ENCODE measurements at regions not wholly inside any gene's neighbourhood (a gene's known extent, or its start where the extent isn't known, plus 50 kb on each side); places are given as distances from the start of the nearest gene placed in this dataset.
"Not testable (repeated sequence)": the region's sequence is repeated elsewhere in the genome, so short reads cannot be mapped to it uniquely, and the experiment has no call there.

DNA sequence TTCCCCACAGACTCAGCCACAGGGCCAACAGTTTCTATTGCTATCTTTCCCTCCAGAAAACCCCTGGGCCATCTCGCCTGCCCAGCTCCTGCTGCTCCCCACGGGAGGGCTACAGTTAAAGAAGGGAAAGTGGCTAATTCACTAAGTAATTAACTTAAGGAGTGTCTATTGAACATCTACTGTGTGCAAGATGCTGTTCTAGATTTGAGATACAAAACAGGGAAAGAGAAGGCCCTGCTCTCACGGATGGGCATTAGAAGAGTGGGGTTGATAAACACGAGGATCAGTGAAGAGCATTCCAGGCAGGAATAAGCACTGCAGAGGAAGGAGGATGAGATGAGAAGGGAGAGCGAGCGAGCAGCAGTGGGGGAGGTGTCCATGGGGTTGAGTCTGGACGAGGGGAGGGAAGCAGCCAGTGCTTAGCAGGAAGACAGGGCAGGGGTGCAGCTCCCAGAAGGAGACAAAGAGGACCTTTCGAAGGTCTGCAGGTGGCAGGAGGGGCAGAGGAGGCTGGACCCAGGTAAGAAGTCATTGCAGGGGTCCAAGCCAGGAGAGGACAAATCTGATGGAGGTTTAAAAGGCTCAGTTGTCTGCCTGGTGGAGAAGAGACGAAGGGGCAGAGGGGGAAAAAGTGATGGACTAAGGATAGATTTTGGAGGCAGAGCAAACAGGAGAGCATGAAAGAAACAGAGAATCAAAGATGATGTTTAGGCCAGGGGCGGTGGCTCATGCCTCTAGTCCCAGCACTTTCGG is 64.7 kb downstream of the KLF15 start:
- Mint-ChIP-seq H3K4me1 (no peaks in the 10 kb centered on the region), H3K27ac (no peak overlapping the region)

DNA sequence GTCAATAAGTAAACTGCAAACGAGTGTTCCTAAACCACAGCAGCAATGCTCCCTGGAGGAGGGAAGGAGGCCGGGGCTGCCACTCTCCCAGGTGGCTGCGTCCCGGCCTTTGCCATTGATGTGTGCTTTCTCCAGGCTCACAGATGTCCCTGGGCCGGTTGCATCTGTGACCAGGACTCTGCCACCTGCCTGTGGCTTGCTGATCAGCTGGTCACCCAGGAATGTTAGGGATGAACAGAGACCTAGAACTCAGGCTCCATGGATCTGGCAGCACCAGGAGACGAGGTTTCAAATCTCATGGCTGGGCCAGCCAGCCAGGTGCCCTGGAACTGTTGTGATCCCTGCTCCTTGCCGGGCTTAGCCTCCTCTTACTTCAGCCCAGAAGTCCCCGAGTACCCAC is 65.7 kb downstream of the KLF15 start:
- no peaks in the 10 kb centered on the region for H3K4me1 Mint-ChIP-seq
- no peak overlapping the region for H3K27ac Mint-ChIP-seq
- H3K4me3 Mint-ChIP-seq = no peak overlapping the region
- no peak for DNase-seq
- H3K36me3 Mint-ChIP-seq (ENCODE audit: low read depth) = no peaks in the 10 kb centered on the region
- H3K9me3 Mint-ChIP-seq = no peaks in the 10 kb centered on the region
- H3K27me3 Mint-ChIP-seq = peaks cover 34% of the 10 kb centered on the region
- no peak for ATAC-seq

More for the DNA sequence above, 64.7 kb downstream of the KLF15 start:
- H3K9me3 Mint-ChIP-seq = no peaks in the 10 kb centered on the region
- ATAC-seq (no peak), DNase-seq (no peak)
- peaks cover 30% of the 10 kb centered on the region for H3K27me3 Mint-ChIP-seq
- no peaks in the 10 kb centered on the region for H3K36me3 Mint-ChIP-seq (ENCODE audit: low read depth)
- no peak overlapping the region for H3K4me3 Mint-ChIP-seq

DNA sequence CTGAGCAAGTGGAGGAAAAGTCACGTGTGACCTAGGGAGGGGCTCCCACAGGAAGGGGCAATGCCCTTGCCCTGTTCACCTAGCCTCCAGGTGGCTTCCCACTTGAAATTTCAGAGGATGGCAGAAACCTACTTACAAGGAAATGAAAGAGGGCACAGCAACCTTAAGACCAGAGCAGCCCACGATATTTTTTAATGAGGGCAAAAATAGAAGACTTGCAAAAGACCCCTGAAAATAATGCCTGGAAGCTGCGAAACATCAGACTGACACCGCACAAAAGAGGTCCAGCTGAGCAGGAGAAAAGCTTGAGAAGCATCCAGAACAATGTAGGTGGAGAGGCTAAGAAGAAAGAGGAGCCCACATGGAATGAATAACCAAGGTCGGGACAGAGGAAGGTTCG is 66.1 kb downstream of the KLF15 start:
- DNase-seq (no peak), ATAC-seq (no peak)
- H3K27me3 Mint-ChIP-seq = peaks cover 38% of the 10 kb centered on the region
- no peaks in the 10 kb centered on the region for H3K9me3 Mint-ChIP-seq
- no peak overlapping the region for H3K4me3 Mint-ChIP-seq
- no peaks in the 10 kb centered on the region for H3K4me1 Mint-ChIP-seq
- no peaks in the 10 kb centered on the region for H3K36me3 Mint-ChIP-seq (ENCODE audit: low read depth)
- H3K27ac Mint-ChIP-seq = no peak overlapping the region

DNA sequence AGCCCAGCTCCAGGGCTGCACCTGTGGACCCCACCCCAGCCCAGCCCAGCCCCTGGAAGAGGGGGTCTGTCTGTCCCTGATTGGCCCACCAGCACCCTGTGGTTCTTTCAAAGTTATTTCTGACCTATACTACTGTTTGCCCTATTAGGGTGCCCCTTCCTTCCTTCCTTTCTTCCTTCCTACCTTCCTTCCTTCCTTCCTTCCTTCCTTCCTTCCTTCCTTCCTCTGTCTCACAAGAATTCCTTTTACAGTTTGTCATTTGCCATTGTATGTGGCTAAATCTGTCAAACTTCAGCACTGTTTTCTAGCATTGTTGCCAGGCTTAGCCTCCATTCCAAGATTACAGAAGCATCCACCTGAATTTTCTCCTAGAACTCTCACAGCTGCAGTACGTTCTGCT is 66.9 kb downstream of the KLF15 start:
- Mint-ChIP-seq H3K4me1 (no peaks in the 10 kb centered on the region), H3K27me3 (peaks cover 42% of the 10 kb centered on the region), H3K27ac (no peak overlapping the region), H3K9me3 (no peaks in the 10 kb centered on the region), H3K36me3 (ENCODE audit: low read depth) (no peaks in the 10 kb centered on the region), H3K4me3 (no peak overlapping the region)
- ATAC-seq (no peak), DNase-seq (no peak)

DNA sequence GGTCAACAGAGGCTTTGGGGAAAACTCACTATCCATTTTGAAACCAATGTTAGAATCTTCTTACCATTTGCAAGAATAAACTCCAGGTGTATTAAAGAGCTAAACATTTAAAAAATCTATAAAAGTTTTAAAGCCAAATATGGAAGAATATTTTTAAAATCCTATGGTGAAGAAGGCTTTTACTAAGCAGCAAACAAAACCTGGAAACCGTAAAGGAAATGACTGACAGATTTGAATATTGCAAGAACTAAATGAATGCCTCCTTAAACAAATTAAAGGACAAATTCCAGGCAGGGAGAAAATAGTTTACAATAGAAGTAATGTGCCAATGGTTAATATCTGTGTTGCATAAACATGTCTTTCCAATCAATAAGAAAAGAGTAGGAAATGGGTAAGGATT is 68.1 kb downstream of the KLF15 start:
- H3K9me3 Mint-ChIP-seq = no peaks in the 10 kb centered on the region
- ATAC-seq (no peak), DNase-seq (no peak)
- no peak overlapping the region for H3K27ac Mint-ChIP-seq
- peaks cover 45% of the 10 kb centered on the region for H3K27me3 Mint-ChIP-seq
- H3K36me3 Mint-ChIP-seq (ENCODE audit: low read depth) = no peaks in the 10 kb centered on the region
- H3K4me1 Mint-ChIP-seq = no peaks in the 10 kb centered on the region
- no peak overlapping the region for H3K4me3 Mint-ChIP-seq

DNA sequence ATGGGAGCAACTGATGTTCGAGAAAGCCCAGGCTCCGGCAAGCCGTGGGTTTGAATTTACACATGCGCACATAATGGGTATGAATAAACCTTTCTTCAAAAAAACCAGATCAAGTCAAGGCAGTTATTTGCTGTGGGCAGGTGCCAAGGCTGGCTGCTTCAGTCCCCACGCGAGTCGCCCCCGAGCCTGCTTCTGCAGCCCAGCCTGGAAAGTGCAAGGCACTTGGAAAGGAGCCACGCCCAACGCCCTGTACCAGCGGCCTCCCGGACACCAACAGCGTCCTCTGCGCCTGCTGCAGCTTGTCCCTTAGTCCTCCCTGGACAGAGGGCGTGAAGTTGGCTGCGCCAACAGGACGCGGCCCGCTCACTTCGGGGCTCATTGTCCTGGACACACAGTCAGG is 68.9 kb downstream of the KLF15 start:
- ATAC-seq (no peak), DNase-seq (no peak)
- Mint-ChIP-seq H3K4me3 (no peak overlapping the region), H3K4me1 (no peaks in the 10 kb centered on the region), H3K9me3 (no peaks in the 10 kb centered on the region), H3K36me3 (ENCODE audit: low read depth) (no peaks in the 10 kb centered on the region), H3K27ac (no peak overlapping the region), H3K27me3 (peaks cover 47% of the 10 kb centered on the region)

DNA sequence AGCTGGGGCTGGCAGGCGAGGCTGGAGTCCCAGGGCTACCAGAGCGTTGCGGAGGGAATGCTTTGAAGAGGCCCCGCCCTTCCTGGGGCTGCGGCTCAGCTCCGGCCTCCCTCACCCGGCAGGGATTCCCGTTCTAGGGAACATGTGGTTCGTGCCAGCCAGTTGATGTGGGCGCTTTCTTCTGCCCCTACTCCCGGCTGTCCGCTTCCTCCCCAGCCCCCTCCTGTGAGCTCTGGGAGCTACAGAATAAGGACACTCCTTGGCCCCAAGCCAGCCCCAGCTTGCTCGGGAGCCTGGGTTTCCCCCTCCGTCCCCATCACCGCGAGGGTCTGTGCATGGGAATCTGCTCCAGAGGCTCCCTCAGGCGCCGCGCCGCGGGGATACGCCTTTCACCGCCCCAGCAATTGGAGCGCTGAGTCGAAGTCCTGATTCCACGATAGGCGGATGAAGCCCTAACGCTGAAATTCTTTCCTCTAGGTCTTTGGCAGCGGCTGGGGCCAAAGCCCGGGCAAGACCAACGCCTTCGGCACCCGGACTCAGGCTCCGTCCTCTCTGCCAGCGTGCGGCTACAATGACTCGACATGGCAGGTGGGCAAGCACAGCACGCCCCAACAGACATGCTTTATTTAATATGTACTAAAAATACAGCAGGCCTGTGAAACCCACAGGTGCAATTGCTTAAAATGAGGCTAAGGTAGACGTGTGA is 69.5 kb downstream of the KLF15 start:
- Mint-ChIP-seq H3K27ac (no peak overlapping the region), H3K4me1 (no peaks in the 10 kb centered on the region), H3K27me3 (peaks cover 46% of the 10 kb centered on the region), H3K4me3 (no peak overlapping the region), H3K9me3 (no peaks in the 10 kb centered on the region), H3K36me3 (ENCODE audit: low read depth) (no peaks in the 10 kb centered on the region)
- ATAC-seq (no peak), DNase-seq (no peak)

DNA sequence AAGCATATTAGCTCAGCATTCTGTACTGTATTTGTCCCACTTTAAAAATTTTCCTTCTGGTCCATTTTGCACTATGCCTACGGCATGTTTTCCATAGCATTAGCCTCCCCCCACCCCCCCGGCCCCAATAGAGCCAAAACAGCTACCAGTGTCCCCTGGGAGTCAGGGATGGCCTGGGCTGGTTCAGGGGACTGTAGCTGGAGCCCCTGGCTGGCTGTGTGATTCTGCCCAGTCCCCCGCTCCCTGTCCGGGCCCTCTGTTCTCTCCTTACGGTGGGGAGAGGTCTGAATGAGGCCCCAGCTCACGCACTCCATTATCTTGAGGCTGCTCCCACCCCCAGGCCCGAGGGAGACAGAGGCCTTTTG is 70.1 kb downstream of the KLF15 start:
- DNase-seq (no peak), ATAC-seq (no peak)
- Mint-ChIP-seq H3K9me3 (no peaks in the 10 kb centered on the region), H3K4me3 (no peak overlapping the region), H3K36me3 (ENCODE audit: low read depth) (no peaks in the 10 kb centered on the region), H3K27me3 (peaks cover 47% of the 10 kb centered on the region), H3K4me1 (no peaks in the 10 kb centered on the region), H3K27ac (no peak overlapping the region)

DNA sequence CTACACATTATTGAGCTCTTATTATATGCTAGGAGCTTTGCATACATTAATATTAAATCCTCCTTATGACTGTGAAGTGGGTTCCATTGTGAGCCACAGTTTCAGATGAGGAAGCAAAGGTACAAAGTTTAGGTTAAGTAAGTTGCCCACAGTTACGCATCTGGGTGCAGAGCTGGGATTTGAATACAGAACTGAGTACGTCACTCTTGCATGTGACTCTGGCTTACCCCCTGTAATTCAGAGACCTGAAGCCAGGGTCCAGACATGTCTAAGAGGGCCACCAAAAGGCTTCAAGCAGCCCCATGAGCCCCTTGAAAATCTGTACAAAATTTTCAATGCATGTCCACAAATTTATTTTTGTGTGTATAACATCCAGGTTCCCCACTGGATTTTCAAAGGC is 71.8 kb downstream of the KLF15 start:
- Mint-ChIP-seq H3K4me3 (no peak overlapping the region), H3K27me3 (peaks cover 44% of the 10 kb centered on the region), H3K4me1 (no peaks in the 10 kb centered on the region), H3K36me3 (ENCODE audit: low read depth) (no peaks in the 10 kb centered on the region), H3K27ac (no peak overlapping the region), H3K9me3 (no peaks in the 10 kb centered on the region)
- ATAC-seq (no peak), DNase-seq (no peak)

DNA sequence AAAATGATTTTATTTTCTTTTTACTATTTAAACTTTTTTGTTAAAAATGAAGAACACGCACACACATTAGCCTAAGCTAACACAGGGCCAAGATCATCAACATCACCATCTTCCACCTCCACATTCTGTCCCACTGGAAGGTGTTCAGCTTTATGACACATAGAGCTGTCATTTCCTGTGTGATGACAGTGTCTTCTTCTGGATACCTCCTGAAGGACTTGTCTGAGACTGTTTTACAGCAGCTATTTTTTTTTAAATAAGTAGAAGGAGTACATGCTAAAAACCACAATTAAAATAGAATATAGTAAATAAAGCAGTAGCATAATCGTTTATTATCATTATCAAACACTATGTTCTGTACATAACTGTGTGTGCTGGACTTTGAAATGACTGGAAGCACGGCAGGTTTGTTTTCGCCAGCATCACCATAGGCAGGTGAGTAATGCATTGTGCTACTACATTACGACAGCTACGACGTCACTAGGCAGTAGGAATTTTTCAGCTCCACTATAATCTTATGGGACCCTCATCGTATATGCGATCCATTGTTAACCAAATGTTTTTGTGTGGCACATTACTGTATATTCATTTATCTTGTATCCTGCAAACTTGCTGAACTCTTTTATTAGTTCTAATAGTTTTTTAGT is 72.8 kb downstream of the KLF15 start:
- H3K27ac Mint-ChIP-seq = no peak overlapping the region
- peaks cover 39% of the 10 kb centered on the region for H3K27me3 Mint-ChIP-seq
- no peak overlapping the region for H3K4me3 Mint-ChIP-seq
- H3K4me1 Mint-ChIP-seq = no peaks in the 10 kb centered on the region
- peak; percentile 94 for ATAC-seq
- no peaks in the 10 kb centered on the region for H3K9me3 Mint-ChIP-seq
- H3K36me3 Mint-ChIP-seq (ENCODE audit: low read depth) = no peaks in the 10 kb centered on the region
- no peak for DNase-seq

DNA sequence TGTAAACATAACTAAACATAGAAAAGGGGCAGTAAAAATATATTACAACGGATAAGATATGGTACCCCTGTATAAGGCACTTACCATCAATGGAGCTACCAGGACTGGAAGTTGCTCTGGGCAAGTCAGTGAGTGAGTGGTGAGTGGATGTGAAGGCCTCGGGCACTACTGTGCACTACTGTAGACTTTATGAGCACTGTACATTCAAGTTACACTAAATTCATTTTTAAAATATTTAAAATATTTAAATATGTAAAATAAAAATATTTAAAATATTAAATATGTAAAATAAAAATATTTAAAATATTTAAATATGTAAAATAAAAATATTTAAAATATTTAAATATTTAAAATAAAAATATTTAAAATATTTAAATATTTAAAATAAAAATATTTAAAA is 73.6 kb downstream of the KLF15 start:
- not testable (repeated sequence) for H3K36me3 Mint-ChIP-seq (ENCODE audit: low read depth); H3K9me3 Mint-ChIP-seq; H3K4me3 Mint-ChIP-seq; ATAC-seq; H3K27ac Mint-ChIP-seq; H3K4me1 Mint-ChIP-seq; DNase-seq
- H3K27me3 Mint-ChIP-seq = peaks cover 32% of the 10 kb centered on the region

DNA sequence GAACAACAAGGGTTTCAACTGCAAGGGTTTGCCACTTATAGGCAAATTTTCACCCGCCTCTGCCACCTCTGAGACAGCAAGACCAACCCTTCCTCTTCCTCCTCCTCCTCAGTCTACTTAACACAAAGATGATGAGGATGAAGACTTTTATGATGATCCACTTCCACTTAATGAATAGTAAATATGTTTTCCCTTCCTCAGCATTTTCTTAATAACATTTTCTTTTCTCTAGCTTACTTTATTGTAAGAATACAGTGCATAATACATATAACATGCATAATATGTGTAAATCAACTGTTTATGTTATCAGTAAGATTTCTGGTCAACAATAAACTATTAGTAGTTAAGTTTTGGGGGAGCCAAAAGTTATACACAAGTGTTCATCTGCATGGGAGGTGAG is 77.4 kb downstream of the KLF15 start:
- no peaks in the 10 kb centered on the region for H3K4me1 Mint-ChIP-seq
- H3K27me3 Mint-ChIP-seq = peaks cover 20% of the 10 kb centered on the region
- ATAC-seq (no peak), DNase-seq (no peak)
- no peak overlapping the region for H3K27ac Mint-ChIP-seq
- no peaks in the 10 kb centered on the region for H3K36me3 Mint-ChIP-seq (ENCODE audit: low read depth)
- H3K4me3 Mint-ChIP-seq = no peak overlapping the region
- no peaks in the 10 kb centered on the region for H3K9me3 Mint-ChIP-seq

DNA sequence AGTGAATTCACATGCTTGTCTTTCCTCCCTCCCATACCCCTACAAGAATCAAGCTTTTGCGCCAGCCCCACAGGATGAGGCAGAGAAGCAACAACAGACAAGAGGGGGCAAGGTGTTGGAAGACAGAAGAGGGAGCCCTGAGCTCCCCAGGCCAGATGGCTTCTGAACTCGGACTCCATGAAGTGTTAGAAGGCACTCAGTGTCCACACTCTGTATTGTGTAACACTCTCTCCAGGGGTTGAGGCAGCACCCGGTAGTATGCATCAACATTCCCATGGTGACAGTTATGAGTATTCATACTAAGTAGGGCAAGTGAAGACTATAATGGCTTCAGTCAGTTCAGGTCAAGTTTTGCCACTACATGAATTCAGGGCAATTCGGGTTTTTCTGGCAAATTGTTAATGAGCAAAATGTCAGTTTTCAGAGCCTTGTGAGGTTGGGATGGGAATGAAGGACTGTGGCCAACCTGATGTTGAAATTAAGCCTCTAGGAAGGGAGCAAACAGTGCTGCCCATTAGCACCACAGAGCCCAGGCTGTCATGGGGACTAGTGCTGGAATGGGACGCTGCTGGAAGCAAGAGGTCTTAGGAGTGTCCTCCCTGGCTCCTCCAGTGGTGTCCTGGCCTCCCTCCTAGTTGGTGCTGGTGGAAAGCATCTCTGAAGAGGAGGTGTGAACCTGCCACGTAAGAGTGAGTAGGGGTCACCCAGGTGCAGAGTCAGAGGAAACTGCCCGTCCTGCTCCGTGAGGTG is 79.4 kb downstream of the KLF15 start:
- no peaks in the 10 kb centered on the region for H3K9me3 Mint-ChIP-seq
- DNase-seq = no peak
- no peak overlapping the region for H3K4me3 Mint-ChIP-seq
- H3K27me3 Mint-ChIP-seq = peaks cover 17% of the 10 kb centered on the region
- no peak overlapping the region for H3K27ac Mint-ChIP-seq
- peak; percentile 7 for ATAC-seq
- no peaks in the 10 kb centered on the region for H3K36me3 Mint-ChIP-seq (ENCODE audit: low read depth)
- no peaks in the 10 kb centered on the region for H3K4me1 Mint-ChIP-seq

DNA sequence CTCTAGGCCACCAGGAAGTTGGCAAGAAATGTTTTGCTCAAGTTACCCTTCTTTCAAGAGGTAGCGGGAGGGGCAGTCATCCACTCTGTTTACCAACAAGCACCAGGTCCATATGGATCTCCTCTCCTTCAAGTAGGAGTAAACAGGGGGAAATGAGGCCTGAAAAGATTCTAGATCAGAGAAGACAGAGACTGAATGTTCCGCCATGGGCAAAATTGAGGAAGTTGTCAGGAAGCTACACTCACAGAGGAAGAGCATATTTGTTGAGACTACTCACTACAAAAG is 81.6 kb downstream of the KLF15 start:
- Mint-ChIP-seq H3K27ac (no peak overlapping the region), H3K9me3 (no peaks in the 10 kb centered on the region), H3K4me3 (no peak overlapping the region), H3K4me1 (no peaks in the 10 kb centered on the region), H3K27me3 (peaks cover 16% of the 10 kb centered on the region), H3K36me3 (ENCODE audit: low read depth) (no peaks in the 10 kb centered on the region)
- ATAC-seq (no peak), DNase-seq (no peak)
